ENCODE measurements at regions not wholly inside any gene's neighbourhood (a gene's known extent, or its start where the extent isn't known, plus 50 kb on each side); places are given as distances from the start of the nearest gene placed in this dataset.
A peak's percentile ranks its signal among the peaks of the same experiment; 100 is the strongest.

- no peak for DNase-seq
- intact Hi-C loops (cut with DNase I), result no loop called here
Measured at GRCh38 chr15:93861956-93862741, 369.2 kb upstream of the MCTP2 start.

GRCh38 chr15:93861413-93861812, 369.9 kb upstream of the MCTP2 start:
- Histone ChIP-seq H3K36me3 (no peaks in the 10 kb centered on the region), H3K27me3 (no peaks in the 10 kb centered on the region), H3K9me3 (no peaks in the 10 kb centered on the region), H3K4me3 (no peak overlapping the region), H3K9ac (ENCODE audit: low read depth in 2 of 2, low read length in 2 of 2) (no peak overlapping the region), H3K27ac (no peak overlapping the region), H3K4me1 (no peaks in the 10 kb centered on the region)
- DNase-seq, result no peak
- TF ChIP-seq CTCF (IDR thresholded peaks at IDR 0.05), result no peak
- intact Hi-C loops (cut with DNase I), result no loop called here

More at GRCh38 chr15:93861956-93862741, 369.2 kb upstream of the MCTP2 start:
- Histone ChIP-seq H3K27me3 (no peaks in the 10 kb centered on the region), H3K36me3 (no peaks in the 10 kb centered on the region), H3K9ac (ENCODE audit: low read depth in 2 of 2, low read length in 2 of 2) (no peak overlapping the region), H3K4me1 (no peaks in the 10 kb centered on the region), H3K27ac (peak overlapping the region; percentile 2), H3K9me3 (no peaks in the 10 kb centered on the region), H3K4me3 (no peak overlapping the region)
- no peak for TF ChIP-seq CTCF (IDR thresholded peaks at IDR 0.05)

GRCh38 chr15:93860701-93861100, 370.7 kb upstream of the MCTP2 start:
- intact Hi-C loops (cut with DNase I), result no loop called here
- no peaks in the 10 kb centered on the region for H3K4me1 ChIP-seq
- DNase-seq, result no peak

GRCh38 chr15:93859176-93859575, 372.2 kb upstream of the MCTP2 start:
- TF ChIP-seq CTCF (IDR thresholded peaks at IDR 0.05), result no peak
- no peak overlapping the region for H3K4me3 ChIP-seq
- H3K4me1 ChIP-seq, result no peaks in the 10 kb centered on the region
- H3K27ac ChIP-seq, result no peak overlapping the region
- H3K9ac ChIP-seq (ENCODE audit: low read depth in 2 of 2, low read length in 2 of 2), result no peak overlapping the region
- H3K9me3 ChIP-seq, result no peaks in the 10 kb centered on the region
- H3K36me3 ChIP-seq, result no peaks in the 10 kb centered on the region
- no peaks in the 10 kb centered on the region for H3K27me3 ChIP-seq
- intact Hi-C loops (cut with DNase I), result no loop called here
- no peak for DNase-seq

More at GRCh38 chr15:93860701-93861100, 370.7 kb upstream of the MCTP2 start:
- Histone ChIP-seq H3K4me3 (no peak overlapping the region), H3K27ac (no peak overlapping the region), H3K9ac (ENCODE audit: low read depth in 2 of 2, low read length in 2 of 2) (no peak overlapping the region), H3K9me3 (no peaks in the 10 kb centered on the region), H3K36me3 (no peaks in the 10 kb centered on the region), H3K27me3 (no peaks in the 10 kb centered on the region)
- TF ChIP-seq CTCF (IDR thresholded peaks at IDR 0.05), result no peak

- Histone ChIP-seq H3K4me1 (no peaks in the 10 kb centered on the region), H3K27me3 (no peaks in the 10 kb centered on the region), H3K9me3 (no peaks in the 10 kb centered on the region), H3K9ac (ENCODE audit: low read depth in 2 of 2, low read length in 2 of 2) (no peak overlapping the region), H3K4me3 (no peak overlapping the region), H3K36me3 (no peaks in the 10 kb centered on the region), H3K27ac (no peak overlapping the region)
- TF ChIP-seq CTCF (IDR thresholded peaks at IDR 0.05), result no peak
- intact Hi-C loops (cut with DNase I), result no loop called here
- DNase-seq, result no peak
Measured at GRCh38 chr15:93855181-93855826, 376.1 kb upstream of the MCTP2 start.
